HL-60 (cell line): ENCODE measurements at regions not wholly inside any gene's neighbourhood (a gene's known extent, or its start where the extent isn't known, plus 50 kb on each side); places are given as distances from the start of the nearest gene placed in this dataset.

Experiments
- DNase-seq, 2 experiments: peaks; one replicate each; pipeline ENCODE4 v3.0.0-alpha.2; 2010 to 2020; ENCODE audit warnings: low read depth in 1 of 2, low spot score in 1 of 2
- H3K27ac ChIP-seq: fragments of 250-450 bp; sonication (Bioruptor Pico); replicated peaks from 2 replicates; pipeline ENCODE4 v1.5.1; 2020; ENCODE audit warnings: mild to moderate bottlenecking, moderate library complexity
- H3K27me3 ChIP-seq: fragments of 250-450 bp; sonication (Bioruptor Pico); 2 replicates; pipeline ENCODE4 v1.5.1; 2021; ENCODE audit warnings: mild to moderate bottlenecking, moderate library complexity; ENCODE audit not compliant: insufficient read depth, poor library complexity, severe bottlenecking
- H3K4me3 ChIP-seq: replicated peaks from 2 replicates; pipeline ENCODE4 v1.5.1; 2011; ENCODE audit warnings: mild to moderate bottlenecking, control low read depth, low read length; ENCODE audit not compliant: insufficient read depth
- GABPA ChIP-seq: IDR thresholded peaks from 2 replicates; pipeline ENCODE4 v1.6.1; 2012; ENCODE audit warnings: low read depth
- POLR2AphosphoS5 ChIP-seq: IDR thresholded peaks from 2 replicates; pipeline ENCODE4 v1.6.1; 2012; ENCODE audit warnings: low read depth
- REST ChIP-seq: IDR thresholded peaks from 2 replicates; pipeline ENCODE4 v1.6.1; 2012; ENCODE audit warnings: low read depth; ENCODE audit not compliant: insufficient replicate concordance
- SPI1 ChIP-seq: IDR thresholded peaks from 2 replicates; pipeline ENCODE4 v1.6.1; 2012; ENCODE audit warnings: low read depth, mild to moderate bottlenecking, borderline replicate concordance
- TF ChIP-seq, protein P1 (sequence below): IDR thresholded peaks from one replicate; pipeline ENCODE4 v1.5.1; 2011; ENCODE audit warnings: low read length, control low read depth, inconsistent platforms; ENCODE audit not compliant: insufficient read depth

DNA sequence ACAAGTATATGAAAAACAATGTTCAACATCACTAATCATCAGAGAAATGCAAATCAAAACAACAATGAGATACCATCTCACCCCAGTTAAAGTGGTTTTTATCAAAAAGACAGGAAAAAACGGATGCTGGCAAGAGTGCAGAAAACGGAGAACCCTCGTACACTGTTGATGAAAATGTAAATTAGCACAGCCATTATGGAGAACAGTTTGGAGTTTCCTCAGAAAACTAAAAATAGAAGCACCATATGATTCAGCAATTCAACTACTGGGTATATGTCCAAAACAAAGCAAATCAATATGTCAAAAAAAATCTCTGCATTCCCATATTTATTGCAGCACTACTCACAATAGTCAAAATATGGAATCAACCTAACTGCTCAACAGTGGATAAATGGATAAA is 50.1 kb upstream of the CES5A start:
- Histone ChIP-seq H3K4me3 (no peak overlapping the region), H3K27ac (no peak overlapping the region), H3K27me3 (peaks cover 4% of the 10 kb centered on the region)
- no peak for DNase-seq
- TF ChIP-seq POLR2AphosphoS5 (no peak), GABPA (no peak), REST (no peak), SPI1 (no peak)
- TF ChIP-seq, protein P1, sequence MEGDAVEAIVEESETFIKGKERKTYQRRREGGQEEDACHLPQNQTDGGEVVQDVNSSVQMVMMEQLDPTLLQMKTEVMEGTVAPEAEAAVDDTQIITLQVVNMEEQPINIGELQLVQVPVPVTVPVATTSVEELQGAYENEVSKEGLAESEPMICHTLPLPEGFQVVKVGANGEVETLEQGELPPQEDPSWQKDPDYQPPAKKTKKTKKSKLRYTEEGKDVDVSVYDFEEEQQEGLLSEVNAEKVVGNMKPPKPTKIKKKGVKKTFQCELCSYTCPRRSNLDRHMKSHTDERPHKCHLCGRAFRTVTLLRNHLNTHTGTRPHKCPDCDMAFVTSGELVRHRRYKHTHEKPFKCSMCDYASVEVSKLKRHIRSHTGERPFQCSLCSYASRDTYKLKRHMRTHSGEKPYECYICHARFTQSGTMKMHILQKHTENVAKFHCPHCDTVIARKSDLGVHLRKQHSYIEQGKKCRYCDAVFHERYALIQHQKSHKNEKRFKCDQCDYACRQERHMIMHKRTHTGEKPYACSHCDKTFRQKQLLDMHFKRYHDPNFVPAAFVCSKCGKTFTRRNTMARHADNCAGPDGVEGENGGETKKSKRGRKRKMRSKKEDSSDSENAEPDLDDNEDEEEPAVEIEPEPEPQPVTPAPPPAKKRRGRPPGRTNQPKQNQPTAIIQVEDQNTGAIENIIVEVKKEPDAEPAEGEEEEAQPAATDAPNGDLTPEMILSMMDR: no peak
